ENCODE measurements at regions not wholly inside any gene's neighbourhood (a gene's known extent, or its start where the extent isn't known, plus 50 kb on each side); places are given as distances from the start of the nearest gene placed in this dataset.

GRCh38 chr4:180665994-180666824 is 1577.0 kb upstream of the TENM3 start:
- Histone ChIP-seq H3K4me3 (no peak overlapping the region), H3K36me3 (ENCODE audit: control insufficient read depth in 4 of 4, insufficient read depth in 4 of 4, low read length in 4 of 4) (no peaks in the 10 kb centered on the region), H3K9me3 (ENCODE audit: control insufficient read depth in 4 of 4, insufficient read depth in 3 of 4, low read length in 3 of 4) (no peaks in the 10 kb centered on the region), H3K4me1 (ENCODE audit: control insufficient read depth in 5 of 5, insufficient read depth in 5 of 5, low read length in 5 of 5) (no peaks in the 10 kb centered on the region), H3K27ac (ENCODE audit: low read depth in 1 of 2, low read length in 1 of 2) (no peak overlapping the region), H3K27me3 (ENCODE audit: control insufficient read depth in 3 of 3, insufficient read depth in 3 of 3, low read length in 2 of 3) (no peaks in the 10 kb centered on the region), H3K9ac (ENCODE audit: insufficient read depth in 1 of 2, low read length in 2 of 2) (no peak overlapping the region)
- 23 to 28% methylated on average over 7 of the region's 7 CpGs for WGBS, 2 donors
- ATAC-seq (ENCODE audit: insufficient read depth, low FRiP score) (peak; percentile 60), DNase-seq (peak; percentile 63 to 81 (median 75))
- TF ChIP-seq CTCF (IDR thresholded peaks at IDR 0.05; ENCODE audit: control extremely low read depth, extremely low read depth) = peak; percentile 11

- Histone ChIP-seq H3K4me1 (ENCODE audit: control insufficient read depth in 5 of 5, insufficient read depth in 5 of 5, low read length in 5 of 5) (no peaks in the 10 kb centered on the region), H3K27me3 (ENCODE audit: control insufficient read depth in 3 of 3, insufficient read depth in 3 of 3, low read length in 2 of 3) (no peaks in the 10 kb centered on the region), H3K9me3 (ENCODE audit: control insufficient read depth in 4 of 4, insufficient read depth in 3 of 4, low read length in 3 of 4) (no peaks in the 10 kb centered on the region), H3K4me3 (no peak overlapping the region), H3K27ac (ENCODE audit: low read depth in 1 of 2, low read length in 1 of 2) (no peak overlapping the region), H3K9ac (ENCODE audit: insufficient read depth in 1 of 2, low read length in 2 of 2) (no peak overlapping the region), H3K36me3 (ENCODE audit: control insufficient read depth in 4 of 4, insufficient read depth in 4 of 4, low read length in 4 of 4) (no peaks in the 10 kb centered on the region)
- DNase-seq = no peak
- no peak for TF ChIP-seq CTCF (IDR thresholded peaks at IDR 0.05; ENCODE audit: control extremely low read depth, extremely low read depth)
- 93 to 97% methylated on average over 14 of the region's 14 CpGs for WGBS, 2 donors
- no peak for ATAC-seq (ENCODE audit: insufficient read depth, low FRiP score)
These were observed 1574.5 kb upstream of the TENM3 start for GRCh38 chr4:180668732-180669131.

GRCh38 chr4:180669680-180670079 is 1573.5 kb upstream of the TENM3 start:
- Histone ChIP-seq H3K36me3 (ENCODE audit: control insufficient read depth in 4 of 4, insufficient read depth in 4 of 4, low read length in 4 of 4) (no peaks in the 10 kb centered on the region), H3K9me3 (ENCODE audit: control insufficient read depth in 4 of 4, insufficient read depth in 3 of 4, low read length in 3 of 4) (no peaks in the 10 kb centered on the region), H3K4me1 (ENCODE audit: control insufficient read depth in 5 of 5, insufficient read depth in 5 of 5, low read length in 5 of 5) (no peaks in the 10 kb centered on the region), H3K27ac (ENCODE audit: low read depth in 1 of 2, low read length in 1 of 2) (no peak overlapping the region), H3K4me3 (no peak overlapping the region), H3K9ac (ENCODE audit: insufficient read depth in 1 of 2, low read length in 2 of 2) (no peak overlapping the region), H3K27me3 (ENCODE audit: control insufficient read depth in 3 of 3, insufficient read depth in 3 of 3, low read length in 2 of 3) (no peaks in the 10 kb centered on the region)
- DNase-seq (no peak), ATAC-seq (ENCODE audit: insufficient read depth, low FRiP score) (no peak)
- WGBS, 2 donors = 88 to 90% methylated on average over 4 of the region's 4 CpGs
- no peak for TF ChIP-seq CTCF (IDR thresholded peaks at IDR 0.05; ENCODE audit: control extremely low read depth, extremely low read depth)
